ENCODE measurements at regions not wholly inside any gene's neighbourhood (a gene's known extent, or its start where the extent isn't known, plus 50 kb on each side); places are given as distances from the start of the nearest gene placed in this dataset.

DNA sequence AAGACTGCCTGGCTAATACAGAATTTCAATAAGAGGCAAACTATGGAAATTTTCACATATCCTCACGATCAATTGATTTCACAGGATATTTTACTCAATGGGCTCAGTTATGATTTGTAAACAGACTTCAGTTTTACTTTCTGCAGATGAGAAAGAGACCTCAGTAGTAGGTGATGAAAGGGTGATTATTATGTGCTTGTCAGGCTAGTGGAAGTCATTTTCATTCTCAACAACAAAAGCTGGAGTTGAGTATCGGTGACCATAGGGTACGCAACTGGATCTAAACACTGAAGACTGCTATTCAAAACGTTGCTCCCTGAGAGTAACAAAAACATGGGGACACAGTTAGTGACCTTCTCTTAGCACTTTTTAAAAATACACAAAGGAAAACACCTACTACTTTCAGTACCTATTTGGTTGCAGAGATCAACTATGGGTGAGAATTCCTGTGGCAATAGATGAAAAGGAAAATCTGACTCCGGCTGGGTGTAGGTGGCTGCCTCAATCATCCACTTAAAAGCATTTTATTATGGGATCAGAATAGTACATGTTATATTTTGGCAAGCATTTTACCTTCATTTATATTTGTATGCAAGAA, 126.2 kb upstream of the VRK2 start:
- no peaks in the 10 kb centered on the region for H3K27me3 Mint-ChIP-seq (ENCODE audit: low read depth)
- no peak overlapping the region for H3K4me3 Mint-ChIP-seq
- Histone ChIP-seq H2BK12ac (ENCODE audit: insufficient read length, low read depth, low read length) (no peak overlapping the region), H2BK5ac (ENCODE audit: insufficient read length, low read length) (no peak overlapping the region), H2BK120ac (ENCODE audit: low read depth, low read length, poor library complexity, severe bottlenecking) (no peak overlapping the region), H3K79me2 (ENCODE audit: insufficient read depth, low read length) (no peaks in the 10 kb centered on the region), H3K9ac (ENCODE audit: extremely low read depth, insufficient read length, low read length) (no peak overlapping the region), H4K91ac (ENCODE audit: insufficient read length, low read depth, low read length) (no peak overlapping the region), H3K27me3 (ENCODE audit: insufficient read depth, low read length) (no peaks in the 10 kb centered on the region), H3K14ac (ENCODE audit: insufficient read depth, low read length) (no peak overlapping the region), H3K4me2 (ENCODE audit: insufficient read depth, insufficient read length, low read length) (no peak overlapping the region), H3K4ac (ENCODE audit: low read depth, low read length) (no peak overlapping the region), H4K5ac (ENCODE audit: insufficient read length, low read depth, low read length) (no peak overlapping the region), H4K8ac (replicated peaks; ENCODE audit: insufficient read length, low read depth, low read length) (no peak overlapping the region), H2AK5ac (ENCODE audit: insufficient read length, low read length) (no peak overlapping the region), H3K23me2 (ENCODE audit: insufficient read length, low read depth, low read length, poor library complexity, severe bottlenecking) (no peaks in the 10 kb centered on the region), H3K18ac (ENCODE audit: insufficient read length, low read depth, low read length) (no peak overlapping the region), H2BK20ac (ENCODE audit: low read depth, low read length, poor library complexity, severe bottlenecking) (no peak overlapping the region), H3K27ac (ENCODE audit: insufficient read length, low read depth, low read length) (no peak overlapping the region), H3T11ph (ENCODE audit: low read length) (no peak overlapping the region), H3K4me1 (ENCODE audit: insufficient read depth, low read length) (no peaks in the 10 kb centered on the region), H3K79me1 (ENCODE audit: insufficient read depth, low read depth, low read length, poor library complexity, severe bottlenecking) (no peaks in the 10 kb centered on the region), H4K20me1 (ENCODE audit: control insufficient read depth, insufficient read depth, insufficient read length) (no peaks in the 10 kb centered on the region), H3K56ac (ENCODE audit: insufficient read length, low read depth, low read length) (no peak overlapping the region), H3K9me3 (ENCODE audit: control insufficient read depth, low read depth, low read length) (no peaks in the 10 kb centered on the region), H2AFZ (ENCODE audit: low read length) (no peak overlapping the region), H3K23ac (ENCODE audit: insufficient read length, low read depth, low read length) (no peak overlapping the region), H2BK15ac (ENCODE audit: low read depth, low read length) (no peak overlapping the region)
- peak overlapping the region in 1 of 3 experiments; percentile 45; a peak in 1 of 7 replicates for H3K27ac Mint-ChIP-seq
- no peak for DNase-seq
- TF ChIP-seq, protein P1, sequence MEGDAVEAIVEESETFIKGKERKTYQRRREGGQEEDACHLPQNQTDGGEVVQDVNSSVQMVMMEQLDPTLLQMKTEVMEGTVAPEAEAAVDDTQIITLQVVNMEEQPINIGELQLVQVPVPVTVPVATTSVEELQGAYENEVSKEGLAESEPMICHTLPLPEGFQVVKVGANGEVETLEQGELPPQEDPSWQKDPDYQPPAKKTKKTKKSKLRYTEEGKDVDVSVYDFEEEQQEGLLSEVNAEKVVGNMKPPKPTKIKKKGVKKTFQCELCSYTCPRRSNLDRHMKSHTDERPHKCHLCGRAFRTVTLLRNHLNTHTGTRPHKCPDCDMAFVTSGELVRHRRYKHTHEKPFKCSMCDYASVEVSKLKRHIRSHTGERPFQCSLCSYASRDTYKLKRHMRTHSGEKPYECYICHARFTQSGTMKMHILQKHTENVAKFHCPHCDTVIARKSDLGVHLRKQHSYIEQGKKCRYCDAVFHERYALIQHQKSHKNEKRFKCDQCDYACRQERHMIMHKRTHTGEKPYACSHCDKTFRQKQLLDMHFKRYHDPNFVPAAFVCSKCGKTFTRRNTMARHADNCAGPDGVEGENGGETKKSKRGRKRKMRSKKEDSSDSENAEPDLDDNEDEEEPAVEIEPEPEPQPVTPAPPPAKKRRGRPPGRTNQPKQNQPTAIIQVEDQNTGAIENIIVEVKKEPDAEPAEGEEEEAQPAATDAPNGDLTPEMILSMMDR (conservative IDR thresholded peaks at IDR 0.05): no peak
- no CpG with 5 or more reads among the region's 5 CpGs for WGBS (ENCODE audit: extremely low coverage, insufficient read length, low lambda C conversion rate)
- H3K9me3 Mint-ChIP-seq: no peaks in the 10 kb centered on the region
- H3K36me3 Mint-ChIP-seq (ENCODE audit: insufficient read depth in 1 of 3, low read depth in 3 of 3): no peaks in the 10 kb centered on the region
- no peaks in the 10 kb centered on the region for H3K4me1 Mint-ChIP-seq

Measured in H9 (cell line).